ENCODE measurements at regions not wholly inside any gene's neighbourhood (a gene's known extent, or its start where the extent isn't known, plus 50 kb on each side); places are given as distances from the start of the nearest gene placed in this dataset.

DNA sequence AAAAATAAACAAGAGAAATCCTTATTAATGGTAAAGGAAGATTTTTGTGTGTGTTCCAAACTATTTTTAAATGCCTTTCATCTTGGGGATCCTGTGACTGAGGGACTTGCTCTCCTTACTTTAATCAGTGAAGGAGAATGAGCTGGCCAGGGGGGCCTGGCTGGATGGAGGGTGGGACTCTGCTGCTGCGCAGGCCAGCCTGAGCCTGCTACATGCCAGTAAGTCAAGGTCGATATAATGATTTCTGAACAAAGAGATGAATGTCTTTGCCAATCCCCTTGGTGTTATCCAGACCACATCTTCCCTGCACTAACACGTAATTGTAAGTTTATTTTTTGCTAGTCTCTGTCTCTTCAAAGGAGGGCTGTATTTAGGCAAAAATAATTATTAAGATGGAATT, 1679.2 kb upstream of the TENM3 start:
- Histone ChIP-seq H3K27me3 (no peaks in the 10 kb centered on the region), H3K27ac (no peak overlapping the region), H3K9me3 (no peaks in the 10 kb centered on the region), H3K36me3 (ENCODE audit: low read depth, missing control alignments) (no peaks in the 10 kb centered on the region), H3K4me3 (no peak overlapping the region), H3K4me1 (peaks cover 5% of the 10 kb centered on the region)
- DNase-seq = no peak
- intact Hi-C loops (cut with DNase I; ENCODE audit: low total_unique reads) = no loop called here
- no peak for TF ChIP-seq POLR2A (IDR thresholded peaks at IDR 0.05)
- TF ChIP-seq, protein P1, sequence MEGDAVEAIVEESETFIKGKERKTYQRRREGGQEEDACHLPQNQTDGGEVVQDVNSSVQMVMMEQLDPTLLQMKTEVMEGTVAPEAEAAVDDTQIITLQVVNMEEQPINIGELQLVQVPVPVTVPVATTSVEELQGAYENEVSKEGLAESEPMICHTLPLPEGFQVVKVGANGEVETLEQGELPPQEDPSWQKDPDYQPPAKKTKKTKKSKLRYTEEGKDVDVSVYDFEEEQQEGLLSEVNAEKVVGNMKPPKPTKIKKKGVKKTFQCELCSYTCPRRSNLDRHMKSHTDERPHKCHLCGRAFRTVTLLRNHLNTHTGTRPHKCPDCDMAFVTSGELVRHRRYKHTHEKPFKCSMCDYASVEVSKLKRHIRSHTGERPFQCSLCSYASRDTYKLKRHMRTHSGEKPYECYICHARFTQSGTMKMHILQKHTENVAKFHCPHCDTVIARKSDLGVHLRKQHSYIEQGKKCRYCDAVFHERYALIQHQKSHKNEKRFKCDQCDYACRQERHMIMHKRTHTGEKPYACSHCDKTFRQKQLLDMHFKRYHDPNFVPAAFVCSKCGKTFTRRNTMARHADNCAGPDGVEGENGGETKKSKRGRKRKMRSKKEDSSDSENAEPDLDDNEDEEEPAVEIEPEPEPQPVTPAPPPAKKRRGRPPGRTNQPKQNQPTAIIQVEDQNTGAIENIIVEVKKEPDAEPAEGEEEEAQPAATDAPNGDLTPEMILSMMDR (IDR thresholded peaks at IDR 0.05) = no peak
- 11 to 20% methylated on average over 3 of the region's 3 CpGs for WGBS, 2 donors

DNA sequence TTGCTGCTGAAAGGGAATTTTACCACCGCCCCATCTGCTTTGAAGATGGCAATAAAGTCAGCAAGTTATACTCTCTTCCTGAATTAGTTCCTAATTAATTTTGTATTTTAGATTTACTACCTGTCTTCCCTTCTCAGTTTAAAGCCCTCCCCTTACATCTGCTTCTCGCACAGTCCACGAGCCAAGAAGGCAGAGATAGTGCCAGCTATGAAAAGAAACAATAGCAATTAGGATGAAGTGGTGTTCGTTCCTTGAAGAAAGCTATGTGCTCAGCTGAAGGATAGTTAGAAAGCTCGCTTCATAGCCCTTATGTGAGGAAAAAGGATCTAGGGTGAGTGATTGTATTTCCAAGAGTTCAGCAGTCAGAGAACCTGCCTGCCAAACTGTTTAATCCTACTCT, 1678.8 kb upstream of the TENM3 start:
- no peak for TF ChIP-seq POLR2A (IDR thresholded peaks at IDR 0.05)
- TF ChIP-seq, protein P1 (IDR thresholded peaks at IDR 0.05) = no peak
- Histone ChIP-seq H3K27me3 (no peaks in the 10 kb centered on the region), H3K4me1 (peaks cover 5% of the 10 kb centered on the region), H3K9me3 (no peaks in the 10 kb centered on the region), H3K27ac (no peak overlapping the region), H3K36me3 (ENCODE audit: low read depth, missing control alignments) (no peaks in the 10 kb centered on the region), H3K4me3 (no peak overlapping the region)
- no peak for DNase-seq
- intact Hi-C loops (cut with DNase I; ENCODE audit: low total_unique reads) = no loop called here
- WGBS, 2 donors = 13 to 16% methylated on average over 5 of the region's 5 CpGs

GRCh38 chr4:180565856-180566431, 1677.3 kb upstream of the TENM3 start:
- TF ChIP-seq, protein P1 (IDR thresholded peaks at IDR 0.05) = no peak
- no peak for TF ChIP-seq POLR2A (IDR thresholded peaks at IDR 0.05)
- Histone ChIP-seq H3K36me3 (ENCODE audit: low read depth, missing control alignments) (no peaks in the 10 kb centered on the region), H3K27ac (no peak overlapping the region), H3K4me3 (no peak overlapping the region), H3K9me3 (no peaks in the 10 kb centered on the region), H3K27me3 (no peaks in the 10 kb centered on the region), H3K4me1 (peaks cover 5% of the 10 kb centered on the region)
- WGBS, 2 donors = 32 to 65% methylated on average over 2 of the region's 2 CpGs
- no peak for DNase-seq
- intact Hi-C loops (cut with DNase I; ENCODE audit: low total_unique reads) = no loop called here

- H3K4me1 ChIP-seq = peaks cover 5% of the 10 kb centered on the region
- intact Hi-C loops (cut with DNase I; ENCODE audit: low total_unique reads) = no loop called here
- H3K27ac ChIP-seq = no peak overlapping the region
- DNase-seq = no peak
- H3K27me3 ChIP-seq = no peaks in the 10 kb centered on the region
- H3K4me3 ChIP-seq = no peak overlapping the region
- TF ChIP-seq POLR2A (IDR thresholded peaks at IDR 0.05) = no peak
- TF ChIP-seq, protein P1 (IDR thresholded peaks at IDR 0.05) = no peak
- 48 to 55% methylated on average over 2 of the region's 2 CpGs for WGBS, 2 donors
- H3K9me3 ChIP-seq = no peaks in the 10 kb centered on the region
- no peaks in the 10 kb centered on the region for H3K36me3 ChIP-seq (ENCODE audit: low read depth, missing control alignments)
Measured at GRCh38 chr4:180566492-180566891, 1676.7 kb upstream of the TENM3 start.

GRCh38 chr4:180567080-180567479, 1676.1 kb upstream of the TENM3 start:
- 63 to 76% methylated on average over 7 of the region's 7 CpGs for WGBS, 2 donors
- intact Hi-C loops (cut with DNase I; ENCODE audit: low total_unique reads) = no loop called here
- DNase-seq = no peak
- no peak for TF ChIP-seq POLR2A (IDR thresholded peaks at IDR 0.05)
- TF ChIP-seq, protein P1 (IDR thresholded peaks at IDR 0.05) = no peak
- Histone ChIP-seq H3K9me3 (no peaks in the 10 kb centered on the region), H3K36me3 (ENCODE audit: low read depth, missing control alignments) (no peaks in the 10 kb centered on the region), H3K4me1 (peaks cover 5% of the 10 kb centered on the region), H3K4me3 (no peak overlapping the region), H3K27ac (no peak overlapping the region), H3K27me3 (no peaks in the 10 kb centered on the region)
